Muscle of back (tissue), 3 donors: ENCODE measurements at regions not wholly inside any gene's neighbourhood (a gene's known extent, or its start where the extent isn't known, plus 50 kb on each side); places are given as distances from the start of the nearest gene placed in this dataset.

Experiments
- DNase-seq, 3 donors: peaks; one replicate each; pipeline versions ENCODE4 v3.0.0 to v3.0.0-alpha.2; 2013

DNA sequence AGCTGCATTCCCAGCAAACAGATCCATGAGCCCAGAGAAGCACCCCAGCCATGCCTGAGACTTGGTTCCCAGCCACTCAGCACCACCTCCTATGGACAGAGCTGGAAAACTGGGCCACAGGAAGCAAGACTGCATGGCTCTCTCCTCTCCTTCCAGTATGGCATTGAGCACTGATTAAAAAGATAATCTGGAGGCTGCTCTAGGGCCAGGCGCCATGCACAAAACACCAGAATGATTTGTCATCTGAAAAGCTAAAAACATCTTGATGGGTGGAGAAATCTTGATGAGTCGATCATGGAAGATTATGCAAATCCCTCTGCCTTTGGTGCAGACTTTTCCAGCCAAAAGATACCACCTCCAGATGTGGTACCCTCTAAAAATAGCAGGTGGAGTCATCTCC, 62.7 kb upstream of the MRPS22 start:
- DNase-seq = peak in 1 of 3 donors; percentile 20

DNA sequence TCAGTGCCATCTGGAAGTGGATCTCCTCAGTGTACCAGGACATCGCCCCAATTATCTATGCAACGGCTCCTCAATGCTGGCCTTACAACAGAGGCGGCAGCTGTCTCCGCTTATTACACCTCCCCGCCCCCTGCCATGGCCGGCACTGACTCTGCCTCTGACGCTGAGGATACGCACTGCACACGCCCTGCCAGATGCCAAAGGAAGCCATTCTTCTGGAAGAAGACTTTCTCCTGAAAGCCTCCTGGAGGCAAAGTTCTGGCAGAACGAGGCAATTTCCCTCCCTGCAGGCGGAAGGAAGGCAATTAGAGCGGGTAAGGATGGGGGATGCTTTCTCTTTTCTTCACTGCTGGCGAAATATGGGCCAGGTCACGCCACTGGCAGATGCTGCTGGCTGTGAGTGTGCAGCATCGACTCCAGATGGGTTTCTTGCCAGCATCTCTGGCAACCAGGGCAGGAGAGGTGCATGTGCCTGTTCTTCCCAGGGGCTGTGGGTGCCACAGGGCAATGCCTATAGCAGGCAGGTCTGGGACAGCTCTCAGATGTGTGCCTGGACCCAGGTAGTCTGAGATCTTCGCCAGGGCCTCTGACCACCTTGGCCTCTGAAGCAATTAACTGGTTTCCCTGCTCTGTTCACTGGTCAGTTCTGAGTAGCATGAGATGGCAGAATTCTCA, 62.2 kb upstream of the MRPS22 start:
- DNase-seq = peak in 1 of 3 donors; percentile 28

DNA sequence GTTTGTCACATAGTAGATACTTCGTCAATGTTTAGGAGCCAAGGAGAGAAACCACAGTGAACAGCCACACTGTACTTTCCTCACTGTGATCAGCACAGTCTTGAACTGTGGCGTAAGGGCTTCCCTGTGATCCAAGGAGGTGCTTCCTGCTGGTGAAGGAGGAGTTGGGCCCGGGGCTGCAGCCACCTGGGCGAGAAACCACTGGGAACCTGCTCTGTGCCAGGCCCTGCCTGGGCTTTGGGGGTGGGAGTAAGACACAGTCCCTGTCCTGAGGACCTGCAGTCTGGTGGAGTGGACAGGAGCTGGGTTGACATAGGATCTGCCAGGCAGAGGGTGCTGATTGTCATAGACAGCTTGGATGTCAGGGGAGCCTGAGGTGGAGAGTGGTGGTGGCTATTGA, 60.5 kb upstream of the MRPS22 start:
- DNase-seq = no peak

DNA sequence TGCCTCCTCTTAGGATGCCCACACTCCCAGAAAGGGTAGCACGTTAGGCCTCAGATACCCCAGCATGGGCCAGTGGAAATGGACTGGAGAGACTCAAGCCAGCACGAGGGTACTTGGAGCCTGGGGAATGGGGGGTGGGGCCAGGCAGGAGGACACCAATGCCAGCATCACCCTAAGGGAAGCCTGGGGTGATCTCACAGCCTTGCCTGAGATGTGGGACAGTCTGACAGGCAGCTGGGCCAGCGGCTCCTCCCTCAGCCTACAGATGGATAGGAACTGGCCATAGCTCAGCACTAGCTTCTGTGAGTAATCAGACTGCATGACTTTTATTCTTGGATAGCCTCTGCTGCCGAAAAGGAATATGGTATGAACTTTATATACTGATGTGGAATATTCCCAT, 59.6 kb upstream of the MRPS22 start:
- no peak for DNase-seq

DNA sequence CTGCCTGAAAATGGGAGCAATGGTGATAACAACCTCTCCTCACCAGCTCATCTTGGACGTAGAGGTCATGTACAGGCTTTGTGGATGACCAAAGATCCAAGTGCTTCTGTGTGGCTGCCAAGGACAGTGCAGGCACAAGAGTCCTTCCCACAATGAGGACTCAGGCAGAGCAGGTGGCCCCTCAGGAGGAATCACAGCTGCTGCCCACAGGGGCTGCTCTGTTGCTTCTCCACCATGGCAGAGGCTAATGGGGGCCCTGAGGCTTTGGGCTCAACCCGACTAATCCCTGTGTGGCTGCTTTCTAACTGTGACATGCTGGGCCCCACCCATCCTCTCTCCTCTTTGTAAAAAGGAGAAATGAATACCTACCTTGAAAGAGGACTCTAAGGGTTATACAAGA, 58.1 kb upstream of the MRPS22 start:
- DNase-seq = no peak

DNA sequence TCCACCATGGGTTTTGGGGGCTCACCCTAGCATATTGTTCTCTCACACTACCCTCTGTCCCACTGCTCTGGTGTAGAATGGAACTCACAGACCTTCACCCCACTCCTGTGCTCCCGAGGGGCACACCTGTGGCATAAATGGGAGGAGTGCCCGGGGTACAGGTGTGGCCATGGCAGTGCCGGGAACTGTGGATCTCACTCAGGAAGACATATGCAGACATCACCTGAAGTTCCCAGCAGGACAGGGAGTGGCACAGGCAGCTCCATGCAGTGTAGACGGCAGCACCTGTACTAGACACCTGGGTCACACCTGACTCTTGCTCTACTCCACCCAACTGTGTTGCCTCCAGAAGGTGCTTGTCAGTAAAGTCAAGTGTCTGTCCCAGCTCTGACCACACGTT, 57.6 kb upstream of the MRPS22 start:
- no peak for DNase-seq

DNA sequence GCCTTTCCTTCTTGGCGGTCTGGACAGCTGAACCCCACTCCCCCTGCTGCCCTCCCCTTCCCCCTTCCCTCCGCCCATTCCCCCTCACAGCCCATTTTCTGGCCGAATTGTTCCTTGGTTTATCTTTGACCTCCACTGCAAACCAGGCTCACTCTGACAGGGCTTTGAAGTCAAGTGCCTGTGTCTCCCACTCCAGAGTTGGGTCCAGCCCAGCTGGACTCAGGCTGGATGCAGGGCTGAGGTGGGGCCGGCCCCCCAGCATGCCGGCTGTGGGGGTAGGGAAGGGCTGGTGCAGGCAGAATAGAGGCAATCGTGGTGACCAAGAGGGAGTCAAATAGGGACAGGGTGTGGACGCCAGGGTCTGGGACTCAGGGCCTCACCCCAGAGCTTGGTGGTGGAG, 57.0 kb upstream of the MRPS22 start:
- no peak for DNase-seq

DNA sequence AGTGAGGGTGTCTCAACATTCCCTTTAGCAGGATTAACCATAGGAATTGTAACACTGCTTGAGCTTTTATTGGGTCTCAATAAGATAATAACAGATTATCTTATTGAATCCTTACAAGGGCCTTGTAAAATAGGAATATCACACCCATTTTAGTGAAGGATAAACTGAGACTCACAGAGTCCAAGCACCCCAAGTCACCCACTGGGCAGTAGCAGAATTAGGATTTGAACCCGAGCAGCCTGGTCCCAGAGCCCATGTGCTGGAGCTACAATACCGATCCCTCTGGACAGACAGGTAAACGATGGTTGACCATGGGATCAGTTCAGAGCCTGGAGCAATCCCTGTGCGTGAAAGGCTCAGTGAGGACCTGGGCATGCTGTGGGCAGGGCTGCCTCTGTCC, 56.3 kb upstream of the MRPS22 start:
- no peak for DNase-seq

DNA sequence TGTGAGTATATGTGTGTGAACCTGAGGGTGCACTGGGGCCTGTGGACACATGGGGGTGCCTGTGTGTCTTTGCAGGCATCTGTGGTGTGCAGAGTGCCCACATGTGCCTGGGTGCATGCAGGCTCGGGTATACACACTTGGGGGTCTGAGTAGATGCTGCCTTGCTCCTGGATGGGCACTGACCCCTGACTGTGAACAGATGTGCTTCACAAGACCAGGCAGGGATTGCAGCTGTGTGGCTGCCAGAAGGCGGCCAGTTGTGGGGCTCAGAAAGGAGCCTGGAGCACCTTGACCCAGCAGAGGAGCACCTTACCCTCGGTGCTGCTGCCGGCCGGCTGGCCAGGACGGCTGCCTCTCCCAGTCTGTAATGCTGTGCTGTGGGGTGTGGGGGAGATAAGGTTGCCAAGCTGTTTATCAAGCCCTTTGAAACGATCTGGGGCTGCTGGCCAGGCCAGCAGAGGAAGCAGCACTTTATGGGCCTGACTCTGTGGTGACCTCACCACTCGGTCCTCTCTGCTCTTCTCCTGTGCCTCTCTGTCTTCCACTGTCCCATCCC, 55.5 kb upstream of the MRPS22 start:
- no peak for DNase-seq

DNA sequence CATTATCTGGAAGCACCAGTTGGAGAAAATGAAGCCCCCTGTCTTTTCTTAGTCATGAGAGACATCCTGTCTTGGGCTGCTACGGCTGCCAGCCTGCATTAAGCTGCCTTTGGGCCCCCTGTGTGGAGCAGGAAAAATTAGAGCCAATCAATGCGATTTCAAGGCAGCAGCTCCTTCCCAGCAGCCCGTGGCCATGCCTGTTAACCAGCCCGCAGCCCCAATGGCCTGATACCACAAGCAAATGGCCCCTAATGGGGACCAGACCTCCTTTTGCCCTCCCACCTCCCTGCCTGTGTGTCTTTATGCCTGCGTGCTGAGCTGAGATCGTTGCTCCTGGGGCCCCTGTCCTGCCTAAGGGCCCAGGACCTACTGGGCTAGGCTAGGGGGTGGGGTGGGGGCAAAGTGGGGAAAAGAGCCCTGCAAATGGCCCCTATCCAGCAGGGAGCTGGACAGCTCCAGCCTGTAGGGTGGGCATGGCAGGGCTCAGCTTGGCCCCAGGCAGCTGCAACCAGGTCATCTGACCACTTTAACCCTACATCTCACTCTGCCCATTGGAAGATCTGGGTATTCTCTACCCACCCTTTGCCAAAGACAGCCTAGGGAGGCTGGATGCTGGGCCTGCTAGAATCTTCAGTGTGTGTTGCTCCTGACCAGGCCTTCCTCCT, 53.8 kb upstream of the MRPS22 start:
- DNase-seq = no peak

DNA sequence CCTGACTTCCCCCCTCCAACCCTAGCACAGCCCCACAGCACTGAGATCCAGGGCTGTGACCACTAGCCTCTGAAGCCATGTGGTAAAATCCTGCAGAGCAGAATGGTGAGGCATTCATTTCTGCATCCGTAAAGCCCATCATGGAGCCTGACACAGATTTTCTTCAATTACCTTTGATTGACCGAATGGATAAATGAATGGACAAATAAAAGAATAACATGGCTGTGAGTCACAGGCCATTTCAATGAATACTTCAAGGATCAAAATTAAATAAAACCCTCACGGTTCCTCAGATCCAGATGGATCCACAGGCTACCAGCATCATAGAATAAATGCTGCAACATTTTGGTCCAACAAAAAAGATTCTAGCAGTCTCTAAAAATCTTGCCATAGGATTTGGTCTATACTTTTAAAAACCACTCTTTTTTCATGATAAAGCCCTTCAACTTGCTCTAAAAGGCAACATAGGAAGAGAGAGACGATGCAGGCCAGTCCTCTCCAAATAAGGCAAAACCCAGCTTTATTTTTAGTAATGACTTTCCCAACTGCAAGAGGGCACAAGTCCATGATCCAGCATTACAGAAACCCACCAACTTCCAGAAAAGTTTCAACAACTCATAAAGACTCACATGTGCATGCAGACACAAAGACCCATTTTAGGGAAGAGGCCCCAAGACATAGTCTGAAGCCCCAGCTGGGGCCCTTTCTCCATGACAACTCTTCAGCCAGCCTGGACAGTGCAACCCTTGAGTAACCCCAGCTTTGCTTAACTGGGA, 52.4 kb upstream of the MRPS22 start:
- no peak for DNase-seq

DNA sequence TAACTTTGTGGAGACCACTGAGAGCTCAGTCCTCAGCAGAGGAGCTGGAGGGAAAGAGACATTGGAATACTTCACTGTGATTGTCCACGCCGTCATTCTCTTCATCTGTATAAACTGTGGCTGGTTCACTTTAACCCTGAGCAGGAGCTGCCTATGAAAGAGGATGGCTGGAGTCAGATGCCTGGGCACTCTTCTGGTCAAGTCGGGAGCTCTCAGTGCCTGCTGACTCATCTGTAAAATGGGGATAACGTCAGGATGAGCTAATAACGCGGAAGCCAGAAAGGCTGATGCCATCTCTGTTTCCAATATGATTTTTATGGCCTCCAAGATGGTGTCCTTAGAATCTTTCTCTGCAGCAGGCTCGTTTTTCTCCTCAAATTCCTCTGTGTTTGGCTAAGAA, 51.6 kb upstream of the MRPS22 start:
- no peak for DNase-seq

DNA sequence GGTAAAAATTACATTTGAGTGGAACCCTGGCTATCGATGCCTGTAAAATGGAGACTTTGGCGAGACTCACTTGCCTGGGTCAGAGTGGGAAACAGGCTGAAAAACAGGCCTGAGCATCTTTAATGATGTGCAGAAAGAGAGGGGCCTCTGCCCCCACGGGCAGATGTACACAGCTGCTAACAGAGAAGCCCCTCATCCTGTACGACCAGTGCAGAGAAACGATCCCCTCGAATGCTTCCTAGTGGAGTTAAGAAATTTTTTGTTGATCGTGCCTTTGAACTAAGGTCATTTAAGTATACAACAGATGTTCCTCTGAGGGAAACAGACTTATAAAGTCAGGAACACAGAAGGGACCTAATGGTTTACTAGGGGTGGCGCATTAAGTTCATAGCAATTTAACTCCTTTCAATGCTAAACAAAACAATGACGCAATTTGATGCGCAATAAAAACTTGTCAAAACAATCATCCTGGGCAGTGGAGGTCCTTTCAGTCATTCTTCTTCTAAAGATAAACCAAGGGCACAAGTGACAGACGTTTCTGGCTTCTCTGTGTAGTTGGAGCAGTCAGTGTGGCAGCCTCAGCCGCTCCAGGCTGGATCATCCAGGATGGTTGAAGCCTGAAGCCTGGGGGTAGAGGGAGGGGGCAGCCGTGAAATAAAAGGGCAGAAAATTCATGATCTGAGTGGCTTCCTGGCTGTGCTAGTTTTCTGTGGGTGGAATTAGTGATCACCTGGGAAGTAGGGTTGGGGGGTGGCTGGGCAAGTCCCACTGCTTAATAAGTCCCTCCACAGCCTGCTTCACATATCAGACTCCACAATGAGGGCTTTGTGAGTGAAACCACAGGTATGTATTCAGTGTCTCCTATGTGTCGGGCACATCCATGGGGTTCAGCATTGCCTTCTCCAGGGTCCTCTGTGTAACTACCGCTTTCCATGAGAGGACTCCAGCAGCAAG, 50.8 kb upstream of the MRPS22 start:
- DNase-seq = no peak

DNA sequence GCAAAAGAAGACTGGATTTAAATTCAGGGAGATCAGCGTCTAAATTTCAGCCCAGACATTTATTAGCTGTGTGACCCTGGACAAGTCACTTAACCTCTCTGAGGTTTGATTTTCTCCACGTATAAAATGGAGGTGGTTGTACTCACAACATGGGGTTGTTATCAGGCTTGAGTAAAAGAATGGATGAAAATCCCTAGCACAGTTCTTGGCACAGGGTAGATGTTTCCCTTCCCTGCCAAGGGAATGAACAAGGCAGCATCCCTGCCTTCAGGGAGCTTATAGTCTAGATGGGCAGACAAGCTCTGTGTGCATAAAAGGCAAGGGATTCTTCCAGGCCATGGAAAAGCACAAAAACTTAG, 50.2 kb upstream of the MRPS22 start:
- no peak for DNase-seq
